ENCODE measurements at regions not wholly inside any gene's neighbourhood (a gene's known extent, or its start where the extent isn't known, plus 50 kb on each side); places are given as distances from the start of the nearest gene placed in this dataset.

DNA sequence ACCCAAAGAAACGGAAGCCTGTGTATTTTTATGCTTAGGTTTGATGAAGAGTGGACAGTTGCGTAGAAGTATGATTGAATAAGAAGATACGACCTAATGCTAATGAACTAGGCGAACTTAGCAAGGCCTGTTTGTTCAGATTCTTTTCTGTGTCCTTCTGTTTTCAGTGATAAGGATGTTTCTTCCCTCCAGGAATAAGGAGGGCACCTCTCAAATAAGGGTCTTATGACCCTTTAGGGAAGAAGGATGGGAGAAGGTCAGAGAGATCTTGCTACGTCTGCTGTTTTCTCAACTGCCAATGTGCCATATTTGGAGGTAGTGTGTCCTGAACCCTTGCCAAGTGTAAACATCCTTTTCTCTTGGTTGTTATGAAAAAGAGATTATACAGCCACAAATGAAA is 524.8 kb downstream of the UTRN start:
- TF ChIP-seq, protein P1, sequence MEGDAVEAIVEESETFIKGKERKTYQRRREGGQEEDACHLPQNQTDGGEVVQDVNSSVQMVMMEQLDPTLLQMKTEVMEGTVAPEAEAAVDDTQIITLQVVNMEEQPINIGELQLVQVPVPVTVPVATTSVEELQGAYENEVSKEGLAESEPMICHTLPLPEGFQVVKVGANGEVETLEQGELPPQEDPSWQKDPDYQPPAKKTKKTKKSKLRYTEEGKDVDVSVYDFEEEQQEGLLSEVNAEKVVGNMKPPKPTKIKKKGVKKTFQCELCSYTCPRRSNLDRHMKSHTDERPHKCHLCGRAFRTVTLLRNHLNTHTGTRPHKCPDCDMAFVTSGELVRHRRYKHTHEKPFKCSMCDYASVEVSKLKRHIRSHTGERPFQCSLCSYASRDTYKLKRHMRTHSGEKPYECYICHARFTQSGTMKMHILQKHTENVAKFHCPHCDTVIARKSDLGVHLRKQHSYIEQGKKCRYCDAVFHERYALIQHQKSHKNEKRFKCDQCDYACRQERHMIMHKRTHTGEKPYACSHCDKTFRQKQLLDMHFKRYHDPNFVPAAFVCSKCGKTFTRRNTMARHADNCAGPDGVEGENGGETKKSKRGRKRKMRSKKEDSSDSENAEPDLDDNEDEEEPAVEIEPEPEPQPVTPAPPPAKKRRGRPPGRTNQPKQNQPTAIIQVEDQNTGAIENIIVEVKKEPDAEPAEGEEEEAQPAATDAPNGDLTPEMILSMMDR (IDR thresholded peaks at IDR 0.05): no peak
- TF ChIP-seq POLR2A (IDR thresholded peaks at IDR 0.05) (no peak), POLR2AphosphoS5 (IDR thresholded peaks at IDR 0.05; ENCODE audit: insufficient read depth in 1 of 2, low read depth in 1 of 2) (no peak)

Measured in vagina (tissue), 2 donors.